ENCODE measurements at regions not wholly inside any gene's neighbourhood (a gene's known extent, or its start where the extent isn't known, plus 50 kb on each side); places are given as distances from the start of the nearest gene placed in this dataset.

DNA sequence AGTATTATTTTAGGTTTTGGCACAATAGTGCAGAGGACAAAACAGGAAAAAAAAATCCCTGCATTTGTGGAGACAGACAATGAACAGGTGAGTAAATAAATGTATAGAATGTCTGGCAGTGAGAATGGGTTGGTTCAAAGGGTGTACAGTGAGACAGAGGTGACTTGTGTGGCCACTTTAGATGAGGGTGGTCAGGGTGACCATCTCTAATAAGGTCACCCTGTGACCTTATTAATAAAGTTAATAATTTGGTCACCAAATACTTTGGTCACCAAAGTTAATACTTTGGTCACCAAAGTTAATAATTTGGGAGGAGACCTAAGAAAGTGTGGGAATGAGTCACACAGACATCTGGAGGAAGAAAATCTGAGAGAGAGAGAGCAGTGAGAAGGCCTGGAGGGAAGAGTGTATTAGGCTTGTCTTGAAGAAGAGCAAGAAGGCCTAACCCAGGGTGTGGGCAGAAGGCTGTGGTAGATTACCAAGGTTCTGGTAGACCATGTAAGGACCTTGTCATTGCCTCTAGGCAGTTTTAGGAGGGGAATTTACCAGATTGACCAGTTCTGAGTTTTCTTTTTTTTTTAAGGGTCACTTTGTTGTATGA, 1368.4 kb upstream of the CELF4 start:
- Histone ChIP-seq H3K27ac (ENCODE audit: low read depth) (no peak overlapping the region), H3K36me3 (ENCODE audit: insufficient read depth) (no peaks in the 10 kb centered on the region), H3K4me1 (ENCODE audit: insufficient read depth) (no peaks in the 10 kb centered on the region), H3K4me3 (ENCODE audit: low read depth, low read length) (no peak overlapping the region)
- no peak for DNase-seq (ENCODE audit: extremely low spot score)

- DNase-seq (ENCODE audit: extremely low spot score): no peak
- no peaks in the 10 kb centered on the region for H3K4me1 ChIP-seq (ENCODE audit: insufficient read depth)
- 93% methylated on average over 3 of the region's 3 CpGs for WGBS
- no peaks in the 10 kb centered on the region for H3K36me3 ChIP-seq (ENCODE audit: insufficient read depth)
- H3K4me3 ChIP-seq (ENCODE audit: low read depth, low read length): no peak overlapping the region
- no peak overlapping the region for H3K27ac ChIP-seq (ENCODE audit: low read depth)
Measured at GRCh38 chr18:38933322-38933721, 1367.7 kb upstream of the CELF4 start.

GRCh38 chr18:38932752-38933151, 1367.2 kb upstream of the CELF4 start:
- WGBS: 88% methylated on average over 3 of the region's 3 CpGs
- no peak for DNase-seq (ENCODE audit: extremely low spot score)
- Histone ChIP-seq H3K36me3 (ENCODE audit: insufficient read depth) (no peaks in the 10 kb centered on the region), H3K4me3 (ENCODE audit: low read depth, low read length) (no peak overlapping the region), H3K27ac (ENCODE audit: low read depth) (no peak overlapping the region), H3K4me1 (ENCODE audit: insufficient read depth) (no peaks in the 10 kb centered on the region)

DNA sequence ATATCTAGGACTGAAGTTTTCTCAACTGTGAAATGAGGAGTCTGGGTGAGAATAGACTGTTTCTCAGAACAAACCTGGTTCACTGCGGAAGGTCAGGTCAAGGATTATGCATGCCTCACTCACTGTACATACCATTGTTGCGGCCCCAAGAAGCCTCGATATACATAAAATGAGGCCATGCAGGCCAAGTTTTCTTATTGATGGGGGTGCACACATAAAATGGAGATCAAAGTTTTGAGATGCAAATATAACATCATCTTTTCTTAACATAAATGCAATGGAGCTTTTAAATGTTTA, 1366.1 kb upstream of the CELF4 start:
- H3K27ac ChIP-seq (ENCODE audit: low read depth): no peak overlapping the region
- 96% methylated on average over 3 of the region's 3 CpGs for WGBS
- no peaks in the 10 kb centered on the region for H3K4me1 ChIP-seq (ENCODE audit: insufficient read depth)
- no peaks in the 10 kb centered on the region for H3K36me3 ChIP-seq (ENCODE audit: insufficient read depth)
- no peak for DNase-seq (ENCODE audit: extremely low spot score)
- no peak overlapping the region for H3K4me3 ChIP-seq (ENCODE audit: low read depth, low read length)

- DNase-seq (ENCODE audit: extremely low spot score): no peak
Measured at GRCh38 chr18:38930881-38931753, 1365.5 kb upstream of the CELF4 start.

GRCh38 chr18:38923540-38923939, 1357.9 kb upstream of the CELF4 start:
- H3K4me1 ChIP-seq (ENCODE audit: insufficient read depth): no peaks in the 10 kb centered on the region
- no peak overlapping the region for H3K4me3 ChIP-seq (ENCODE audit: low read depth, low read length)
- no peaks in the 10 kb centered on the region for H3K36me3 ChIP-seq (ENCODE audit: insufficient read depth)
- WGBS: 80% methylated on average over 3 of the region's 3 CpGs
- no peak for DNase-seq (ENCODE audit: extremely low spot score)
- no peak overlapping the region for H3K27ac ChIP-seq (ENCODE audit: low read depth)

More at GRCh38 chr18:38930881-38931753, 1365.5 kb upstream of the CELF4 start:
- Histone ChIP-seq H3K27ac (ENCODE audit: low read depth) (no peak overlapping the region), H3K36me3 (ENCODE audit: insufficient read depth) (no peaks in the 10 kb centered on the region), H3K4me3 (ENCODE audit: low read depth, low read length) (no peak overlapping the region), H3K4me1 (ENCODE audit: insufficient read depth) (no peaks in the 10 kb centered on the region)
- WGBS: 34% methylated on average over 3 of the region's 3 CpGs

- no peak overlapping the region for H3K27ac ChIP-seq (ENCODE audit: low read depth)
Measured at GRCh38 chr18:38923126-38923525, 1357.5 kb upstream of the CELF4 start.

DNA sequence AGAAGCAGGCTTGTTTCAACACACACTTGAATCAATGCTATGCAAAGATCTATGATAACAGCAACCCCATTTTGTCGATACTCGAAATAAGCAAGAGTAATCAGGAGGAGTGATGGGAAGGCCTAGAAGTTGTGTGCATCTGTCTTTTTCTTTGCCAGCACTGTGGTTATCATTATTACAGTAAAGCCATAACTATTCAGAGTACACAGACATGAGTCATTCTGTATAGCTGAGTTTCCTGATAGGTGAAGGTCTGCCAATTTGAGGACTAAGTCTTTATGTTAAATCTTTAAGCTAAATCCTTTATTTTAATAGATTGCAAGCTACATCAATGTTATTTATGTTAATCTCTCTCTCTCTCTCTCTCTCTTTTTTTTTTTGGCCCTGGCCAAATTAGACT, 1344.4 kb upstream of the CELF4 start:
- WGBS: 81% methylated on average over 2 of the region's 2 CpGs
- Histone ChIP-seq H3K27ac (ENCODE audit: low read depth) (no peak overlapping the region), H3K4me3 (ENCODE audit: low read depth, low read length) (no peak overlapping the region), H3K4me1 (ENCODE audit: insufficient read depth) (no peaks in the 10 kb centered on the region), H3K36me3 (ENCODE audit: insufficient read depth) (no peaks in the 10 kb centered on the region)
- no peak for DNase-seq (ENCODE audit: extremely low spot score)

More at GRCh38 chr18:38923126-38923525, 1357.5 kb upstream of the CELF4 start:
- no peak for DNase-seq (ENCODE audit: extremely low spot score)
- Histone ChIP-seq H3K4me1 (ENCODE audit: insufficient read depth) (no peaks in the 10 kb centered on the region), H3K4me3 (ENCODE audit: low read depth, low read length) (no peak overlapping the region), H3K36me3 (ENCODE audit: insufficient read depth) (no peaks in the 10 kb centered on the region)
- 86% methylated on average over 1 of the region's 1 CpG for WGBS

GRCh38 chr18:38902796-38903195, 1337.2 kb upstream of the CELF4 start:
- no peaks in the 10 kb centered on the region for H3K4me1 ChIP-seq (ENCODE audit: insufficient read depth)
- 53% methylated on average over 2 of the region's 2 CpGs for WGBS
- no peak overlapping the region for H3K4me3 ChIP-seq (ENCODE audit: low read depth, low read length)
- no peak for DNase-seq (ENCODE audit: extremely low spot score)
- no peaks in the 10 kb centered on the region for H3K36me3 ChIP-seq (ENCODE audit: insufficient read depth)
- no peak overlapping the region for H3K27ac ChIP-seq (ENCODE audit: low read depth)

- DNase-seq (ENCODE audit: extremely low spot score): no peak
- Histone ChIP-seq H3K36me3 (ENCODE audit: insufficient read depth) (no peaks in the 10 kb centered on the region), H3K4me3 (ENCODE audit: low read depth, low read length) (no peak overlapping the region), H3K27ac (ENCODE audit: low read depth) (no peak overlapping the region), H3K4me1 (ENCODE audit: insufficient read depth) (no peaks in the 10 kb centered on the region)
- WGBS: 75% methylated on average over 4 of the region's 4 CpGs
Measured at GRCh38 chr18:38900445-38900844, 1334.8 kb upstream of the CELF4 start.

DNA sequence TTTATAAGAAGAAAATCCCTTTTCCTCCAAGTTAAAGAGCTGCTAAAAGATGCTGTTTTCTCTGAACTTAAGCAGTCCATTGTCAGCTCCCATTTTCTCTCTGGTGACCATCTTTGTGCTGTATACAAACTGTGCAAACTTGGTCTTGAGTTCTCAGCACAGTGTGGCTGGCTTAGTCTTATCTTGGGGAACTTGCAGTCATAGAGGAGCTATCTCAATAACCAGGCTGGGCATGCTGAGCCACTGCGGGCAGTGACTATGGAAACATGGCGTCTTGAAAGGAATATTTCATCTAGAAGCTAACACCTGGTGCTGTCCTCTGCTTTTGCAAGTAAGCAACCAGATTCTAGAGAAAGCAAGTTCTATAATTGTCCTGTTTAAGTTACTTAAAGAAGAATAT, 1334.4 kb upstream of the CELF4 start:
- WGBS: 91% methylated on average over 2 of the region's 2 CpGs
- H3K4me3 ChIP-seq (ENCODE audit: low read depth, low read length): no peak overlapping the region
- H3K27ac ChIP-seq (ENCODE audit: low read depth): no peak overlapping the region
- no peak for DNase-seq (ENCODE audit: extremely low spot score)
- no peaks in the 10 kb centered on the region for H3K4me1 ChIP-seq (ENCODE audit: insufficient read depth)
- no peaks in the 10 kb centered on the region for H3K36me3 ChIP-seq (ENCODE audit: insufficient read depth)

DNA sequence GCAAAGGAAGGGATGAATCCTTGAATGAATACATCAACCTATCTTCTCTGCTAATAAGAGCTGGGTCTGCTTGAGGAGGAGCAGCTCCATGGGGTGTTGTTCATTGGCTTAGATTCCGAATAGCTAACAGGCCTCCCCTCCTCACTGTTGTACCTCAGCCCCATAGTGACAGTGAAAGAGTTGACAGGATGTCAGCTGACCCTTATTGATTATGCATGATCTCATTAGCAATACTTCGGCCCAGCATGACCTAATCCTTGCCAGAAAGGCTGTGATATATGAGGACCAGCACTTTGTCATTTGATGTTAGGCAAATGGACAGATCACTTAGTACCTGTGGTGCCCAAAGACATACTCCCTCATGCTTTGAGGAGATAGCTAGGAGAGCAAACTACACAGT, 1333.7 kb upstream of the CELF4 start:
- 95% methylated on average over 2 of the region's 2 CpGs for WGBS
- DNase-seq (ENCODE audit: extremely low spot score): no peak

GRCh38 chr18:38898167-38898566, 1332.6 kb upstream of the CELF4 start:
- no peak for DNase-seq (ENCODE audit: extremely low spot score)
- WGBS: 93% methylated on average over 3 of the region's 3 CpGs
- Histone ChIP-seq H3K27ac (ENCODE audit: low read depth) (no peak overlapping the region), H3K4me3 (ENCODE audit: low read depth, low read length) (no peak overlapping the region), H3K4me1 (ENCODE audit: insufficient read depth) (no peaks in the 10 kb centered on the region), H3K36me3 (ENCODE audit: insufficient read depth) (no peaks in the 10 kb centered on the region)

More for the DNA sequence above, 1333.7 kb upstream of the CELF4 start:
- no peaks in the 10 kb centered on the region for H3K4me1 ChIP-seq (ENCODE audit: insufficient read depth)
- H3K36me3 ChIP-seq (ENCODE audit: insufficient read depth): no peaks in the 10 kb centered on the region
- H3K4me3 ChIP-seq (ENCODE audit: low read depth, low read length): no peak overlapping the region
- H3K27ac ChIP-seq (ENCODE audit: low read depth): no peak overlapping the region

- no peaks in the 10 kb centered on the region for H3K4me1 ChIP-seq (ENCODE audit: insufficient read depth)
- H3K4me3 ChIP-seq (ENCODE audit: low read depth, low read length): no peak overlapping the region
- no peak for DNase-seq (ENCODE audit: extremely low spot score)
- no peaks in the 10 kb centered on the region for H3K36me3 ChIP-seq (ENCODE audit: insufficient read depth)
- 21% methylated on average over 2 of the region's 2 CpGs for WGBS
- no peak overlapping the region for H3K27ac ChIP-seq (ENCODE audit: low read depth)
Measured at GRCh38 chr18:38895560-38895959, 1330.0 kb upstream of the CELF4 start.
